NCI-H1417 (cell line): ENCODE measurements at regions not wholly inside any gene's neighbourhood (a gene's known extent, or its start where the extent isn't known, plus 50 kb on each side); places are given as distances from the start of the nearest gene placed in this dataset.
A peak's percentile ranks its signal among the peaks of the same experiment; 100 is the strongest.

Source experiments
- DNase-seq, 3 experiments: peaks; one replicate each; lab custom pipeline; 2025; lab: John Stamatoyannopoulos, UW

DNA sequence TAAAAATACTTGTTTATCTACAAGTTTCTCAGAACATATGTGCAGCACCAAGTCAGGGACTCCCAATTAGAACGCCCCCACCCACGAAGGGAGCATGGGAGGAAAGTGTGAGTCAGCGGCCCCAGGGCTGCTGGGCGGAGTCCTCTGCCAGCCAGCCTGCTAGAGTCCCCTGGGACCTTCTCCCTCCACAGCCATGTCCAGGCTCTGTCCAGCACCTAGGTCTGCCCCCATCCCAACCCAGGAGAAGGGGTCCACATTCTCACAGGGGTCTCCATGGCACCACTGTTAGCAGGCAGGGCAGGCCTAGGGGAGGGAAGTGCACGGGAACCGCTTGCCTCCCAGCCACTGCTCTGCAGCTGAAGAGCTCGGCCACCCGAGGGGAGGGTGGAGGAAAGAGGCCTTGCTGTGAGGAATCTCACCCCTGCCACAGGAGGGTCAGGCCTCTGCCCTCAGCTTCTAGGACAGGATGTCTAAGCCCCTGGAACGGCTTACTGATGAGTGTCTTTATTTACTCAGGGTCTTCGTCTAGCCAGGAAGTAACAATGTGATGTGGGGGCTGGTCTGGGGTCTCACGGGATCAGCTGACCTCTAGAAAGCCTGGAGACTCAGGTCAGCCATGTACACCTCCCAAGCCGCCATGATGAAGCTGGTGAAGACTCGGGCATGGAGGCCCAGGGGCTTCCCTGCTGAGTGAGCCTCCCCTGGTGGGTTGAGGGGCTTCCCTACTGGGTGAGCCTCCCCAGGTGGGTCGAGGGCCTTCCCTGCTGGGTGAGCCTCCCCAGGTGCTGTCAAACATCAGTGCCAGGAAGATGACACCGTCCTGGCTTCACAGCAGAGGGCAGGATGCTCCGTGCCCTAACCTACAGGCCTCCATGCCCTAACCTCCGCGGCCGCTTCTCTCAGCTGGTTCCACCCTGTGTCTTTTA is 190.3 kb downstream of the RBFOX3 start:
- DNase-seq: no peak

GRCh38 chr17:79417476-79417988 is 193.3 kb downstream of the RBFOX3 start:
- no peak for DNase-seq

GRCh38 chr17:79415909-79416308 is 194.9 kb downstream of the RBFOX3 start:
- no peak for DNase-seq

DNA sequence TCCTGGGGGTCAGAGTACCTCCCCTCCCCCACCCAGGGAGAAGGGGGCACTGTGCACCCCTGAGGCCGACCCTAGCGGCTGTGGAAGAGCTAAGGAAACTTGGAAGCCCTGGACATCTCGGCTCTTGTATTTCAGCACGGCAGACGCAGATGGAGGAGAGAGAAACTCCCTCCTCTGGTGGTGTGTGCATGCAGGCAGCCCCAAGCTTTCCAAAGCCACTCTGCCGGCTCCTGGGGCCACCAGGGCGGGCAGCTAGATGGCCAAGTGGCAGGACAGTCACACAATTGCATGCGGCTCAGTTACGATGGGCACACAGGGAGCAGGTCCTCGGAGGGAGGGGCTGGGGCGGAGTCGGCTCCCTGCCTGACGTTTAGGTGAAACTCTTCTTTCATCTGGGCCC is 195.5 kb downstream of the RBFOX3 start:
- no peak for DNase-seq

- DNase-seq: no peak
Observed at GRCh38 chr17:79414793-79415211, 196.0 kb downstream of the RBFOX3 start.

- peak in 1 of 3 experiments; percentile 26 for DNase-seq
Observed at GRCh38 chr17:79414063-79414792, 196.6 kb downstream of the RBFOX3 start.

DNA sequence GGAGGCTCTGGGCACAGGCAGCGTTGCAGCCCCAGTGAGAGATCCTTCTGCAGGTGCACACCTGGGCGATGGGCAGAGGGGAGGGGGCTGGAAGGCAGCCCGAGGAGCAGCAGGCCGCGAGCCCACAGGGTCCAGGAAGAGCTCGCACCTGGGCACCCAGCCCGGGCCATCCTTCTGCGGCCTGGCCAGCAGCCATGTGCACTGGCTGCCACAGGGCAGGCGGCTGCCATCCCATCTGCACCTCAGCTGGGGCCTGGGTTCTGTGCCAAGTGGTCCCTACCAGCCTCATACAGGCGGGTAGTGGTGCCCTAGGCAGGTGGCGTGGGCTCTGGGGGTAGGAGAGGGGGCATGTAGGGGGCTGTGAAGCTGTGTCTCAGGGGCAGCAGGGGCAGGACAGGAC is 197.2 kb downstream of the RBFOX3 start:
- peak in 1 of 3 experiments; percentile 5 for DNase-seq

GRCh38 chr17:79412886-79413390 is 197.9 kb downstream of the RBFOX3 start:
- DNase-seq: no peak

DNA sequence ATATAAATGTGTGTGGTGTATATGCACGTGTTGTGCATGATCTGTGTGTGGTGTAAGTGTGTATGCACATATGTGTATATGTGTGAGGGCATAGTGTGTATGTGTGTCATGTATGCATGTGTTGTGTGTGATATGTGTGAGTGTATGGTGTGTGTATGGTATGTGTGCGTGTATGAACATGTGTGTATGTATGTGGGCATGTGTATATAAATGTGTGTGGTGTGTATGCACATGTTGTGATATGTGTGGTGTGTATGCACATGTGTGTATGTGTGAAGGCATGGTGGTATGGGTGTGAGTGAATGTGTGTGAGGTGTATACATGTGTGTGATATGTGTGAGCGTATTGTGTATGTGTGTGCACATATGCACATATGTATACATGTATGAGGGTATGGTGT is 198.7 kb downstream of the RBFOX3 start:
- DNase-seq: no peak

GRCh38 chr17:79411419-79411818 is 199.4 kb downstream of the RBFOX3 start:
- no peak for DNase-seq

GRCh38 chr17:79410681-79411080 is 200.2 kb downstream of the RBFOX3 start:
- DNase-seq: peak in 2 of 3 experiments; percentile 25 to 29

GRCh38 chr17:79408251-79408650 is 202.6 kb downstream of the RBFOX3 start:
- no peak for DNase-seq

DNA sequence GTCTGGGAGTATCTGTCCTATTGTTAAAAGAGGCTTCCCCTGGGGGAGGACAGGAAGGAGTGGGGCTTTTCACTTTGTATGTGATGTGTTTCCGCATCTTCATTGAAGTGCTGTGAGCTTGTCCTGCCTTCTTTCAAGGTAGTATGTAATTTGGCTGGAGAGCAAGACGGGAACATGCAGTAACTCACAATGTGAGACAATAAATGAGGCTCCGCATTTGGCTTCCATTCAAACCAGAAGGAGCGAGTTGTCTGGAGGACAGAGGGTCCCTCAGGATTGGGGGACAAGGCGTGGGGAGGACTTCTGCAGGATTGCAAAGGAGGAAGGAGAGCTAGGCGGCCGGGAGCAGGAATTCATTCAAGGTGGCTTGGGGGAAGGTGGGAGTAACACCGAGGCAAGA is 203.5 kb downstream of the RBFOX3 start:
- DNase-seq: no peak

DNA sequence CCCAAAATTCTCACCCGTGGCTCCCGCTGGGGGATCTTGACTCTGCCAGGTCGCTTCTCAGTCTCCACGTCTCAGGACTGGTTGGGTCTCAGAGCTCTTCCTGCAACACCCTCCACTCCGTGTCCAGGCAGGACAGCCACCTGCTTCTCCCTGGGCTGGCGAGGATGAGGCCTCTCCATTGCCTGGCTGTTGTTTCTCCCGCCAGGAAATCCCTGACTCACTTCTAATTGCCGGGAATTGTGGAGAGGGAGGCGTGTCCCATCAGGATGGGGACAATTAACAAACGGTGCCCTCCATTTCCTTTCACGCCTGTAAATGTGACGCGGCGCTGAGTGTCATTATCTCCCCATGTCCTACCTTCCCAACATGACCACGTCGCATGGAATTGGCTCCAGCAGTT is 204.5 kb downstream of the RBFOX3 start:
- peak; percentile 18 to 70 (median 33) for DNase-seq

GRCh38 chr17:79405823-79406222 is 205.0 kb downstream of the RBFOX3 start:
- DNase-seq: no peak

- no peak for DNase-seq
Observed at GRCh38 chr17:79404136-79404911, 206.5 kb downstream of the RBFOX3 start.

- DNase-seq: peak in 1 of 3 experiments; percentile 16
Observed at GRCh38 chr17:79401704-79402674, 208.9 kb downstream of the RBFOX3 start.

GRCh38 chr17:79400989-79401703 is 209.7 kb downstream of the RBFOX3 start:
- DNase-seq: peak; percentile 38 to 80 (median 71)

- DNase-seq: no peak
Observed at GRCh38 chr17:79399610-79400144, 211.2 kb downstream of the RBFOX3 start.

DNA sequence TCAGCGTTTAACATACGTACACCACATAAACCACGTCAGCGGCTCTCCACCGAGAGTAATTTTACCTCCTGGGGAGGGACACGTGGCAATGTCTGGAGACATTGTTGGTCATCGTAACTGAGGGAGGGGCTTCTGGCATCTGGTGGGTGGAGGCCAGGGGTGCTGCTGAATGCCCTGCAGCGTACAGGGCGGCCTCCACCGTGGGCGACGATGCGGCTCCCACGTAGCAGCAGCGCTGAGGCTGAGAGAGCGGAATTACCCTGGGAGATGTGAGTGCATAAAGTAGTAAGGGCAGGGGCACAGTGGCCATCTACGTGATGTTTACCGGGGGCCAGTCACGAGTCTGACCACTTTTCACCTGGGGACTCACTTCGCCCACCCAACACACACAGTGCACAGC is 212.4 kb downstream of the RBFOX3 start:
- no peak for DNase-seq
